ENCODE measurements at regions not wholly inside any gene's neighbourhood (a gene's known extent, or its start where the extent isn't known, plus 50 kb on each side); places are given as distances from the start of the nearest gene placed in this dataset.
"Not testable (repeated sequence)": the region's sequence is repeated elsewhere in the genome, so short reads cannot be mapped to it uniquely, and the experiment has no call there.

DNA sequence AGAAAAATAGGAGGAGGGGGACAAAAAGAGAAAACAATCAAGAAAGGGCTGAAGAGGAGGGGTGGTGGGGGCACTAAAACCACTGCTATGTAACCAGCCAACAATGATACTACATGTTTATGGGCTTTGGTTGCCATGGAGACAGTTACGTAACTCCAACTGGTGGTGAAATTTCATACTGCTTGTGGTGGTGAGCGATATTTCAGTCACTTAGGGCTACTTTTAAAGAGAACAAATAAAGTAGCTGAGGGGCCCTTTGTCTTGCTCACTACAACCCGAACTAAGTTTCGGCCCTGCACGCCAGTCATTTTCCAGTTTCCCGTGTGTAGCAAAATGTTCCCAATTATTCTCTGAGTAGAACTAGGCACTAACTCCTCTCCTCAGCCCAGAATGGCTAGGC lies 275.2 kb upstream of the EDA2R start:
- DNase-seq (ENCODE audit: low read depth in 2 of 2): no peak

DNA sequence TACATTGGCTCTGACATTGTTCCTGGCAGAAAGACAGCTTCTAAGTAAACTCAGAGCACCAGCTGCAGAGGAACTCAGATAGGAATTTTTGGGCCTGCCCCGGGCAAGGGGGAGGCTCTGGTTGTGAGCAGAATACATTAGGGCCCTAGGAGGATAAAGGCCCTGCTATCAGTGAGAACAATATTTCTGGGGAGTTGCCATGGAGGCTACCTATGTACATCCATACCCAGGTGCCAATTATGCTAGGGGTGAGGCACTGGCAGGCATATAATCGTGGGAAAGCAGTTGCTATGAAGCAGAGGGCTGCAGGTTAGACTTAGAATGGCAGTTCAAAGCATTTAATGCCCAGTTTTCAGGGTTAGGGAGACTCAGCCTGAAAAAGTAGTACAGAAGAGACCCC lies 273.5 kb upstream of the EDA2R start:
- no peak for DNase-seq (ENCODE audit: low read depth in 2 of 2)

DNA sequence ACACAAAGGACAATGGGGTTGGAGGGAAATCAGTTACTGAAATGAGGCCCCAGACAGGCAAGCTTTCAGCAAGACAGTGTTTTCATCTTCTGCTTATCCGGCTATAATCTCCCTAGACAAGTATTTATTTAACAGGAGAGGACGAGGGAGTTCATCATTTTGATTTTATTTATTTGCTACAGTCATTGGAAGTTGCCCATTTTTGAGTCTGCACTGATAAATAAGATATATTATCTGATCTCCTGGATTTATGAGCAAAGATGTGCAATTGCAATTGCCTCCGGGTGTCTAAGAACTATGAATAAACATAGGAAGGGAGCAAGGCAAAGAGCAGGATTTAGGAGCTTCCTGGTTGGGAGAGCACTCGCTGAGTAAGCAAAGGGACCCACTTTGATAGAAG lies 263.2 kb upstream of the EDA2R start:
- DNase-seq (ENCODE audit: low read depth in 2 of 2): no peak

DNA sequence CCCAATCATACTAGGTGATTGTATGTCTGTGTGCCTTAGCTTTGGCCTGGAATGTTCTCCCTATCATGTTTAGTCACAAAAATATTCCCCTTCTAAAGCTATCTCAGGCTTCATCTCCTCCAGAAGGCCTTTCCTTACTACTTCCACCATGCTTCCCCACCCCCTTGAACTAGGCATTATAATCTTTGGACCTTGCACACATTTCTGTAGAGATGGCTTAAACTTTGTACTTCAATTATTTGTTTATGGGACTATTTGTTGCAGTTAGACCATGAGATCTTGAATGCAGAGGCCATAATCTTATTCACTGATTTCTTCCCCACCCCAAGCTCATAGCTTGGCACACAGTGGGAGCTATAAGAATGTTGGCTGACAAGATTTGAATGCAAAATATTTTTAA lies 262.0 kb upstream of the EDA2R start:
- no peak for DNase-seq (ENCODE audit: low read depth in 2 of 2)

DNA sequence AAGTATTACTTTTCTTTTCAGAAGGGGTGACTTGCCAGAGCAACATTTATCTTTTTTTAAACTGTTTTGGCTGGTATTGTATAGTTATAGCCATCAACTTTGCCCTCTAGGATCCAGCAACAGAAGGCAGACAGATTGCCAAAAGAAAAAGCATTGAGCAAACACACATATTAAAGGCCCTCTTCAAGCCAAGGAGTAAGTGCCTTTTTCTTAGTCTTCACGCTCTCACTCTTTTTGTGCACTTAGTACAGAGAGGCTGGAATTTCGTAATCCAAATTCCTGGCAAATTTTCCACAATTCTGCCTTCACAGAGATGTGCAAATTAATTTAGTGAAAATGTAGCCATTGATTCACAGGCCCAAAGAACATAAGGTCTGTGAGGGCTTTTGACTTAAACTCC lies 253.1 kb upstream of the EDA2R start:
- no peak for DNase-seq (ENCODE audit: low read depth in 2 of 2)

DNA sequence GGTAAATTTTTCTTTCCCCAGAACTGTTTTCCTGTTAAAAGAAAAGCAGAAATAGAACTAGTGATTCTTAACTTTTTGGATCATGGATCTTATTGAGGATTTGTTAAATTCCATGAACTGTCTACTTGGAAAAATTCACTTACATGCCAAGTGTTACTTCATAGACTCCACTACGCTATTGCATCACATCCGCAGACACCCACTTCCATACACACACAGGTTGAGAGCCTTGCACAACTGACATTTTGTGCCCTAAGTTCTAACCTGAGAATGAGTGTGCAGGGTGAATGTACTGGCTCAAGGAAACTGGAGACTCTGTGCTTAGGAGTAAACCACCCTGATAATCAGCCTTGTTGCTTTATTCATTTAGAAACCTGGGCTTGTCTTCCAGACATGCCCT lies 250.5 kb upstream of the EDA2R start:
- DNase-seq (ENCODE audit: low read depth in 2 of 2): no peak

DNA sequence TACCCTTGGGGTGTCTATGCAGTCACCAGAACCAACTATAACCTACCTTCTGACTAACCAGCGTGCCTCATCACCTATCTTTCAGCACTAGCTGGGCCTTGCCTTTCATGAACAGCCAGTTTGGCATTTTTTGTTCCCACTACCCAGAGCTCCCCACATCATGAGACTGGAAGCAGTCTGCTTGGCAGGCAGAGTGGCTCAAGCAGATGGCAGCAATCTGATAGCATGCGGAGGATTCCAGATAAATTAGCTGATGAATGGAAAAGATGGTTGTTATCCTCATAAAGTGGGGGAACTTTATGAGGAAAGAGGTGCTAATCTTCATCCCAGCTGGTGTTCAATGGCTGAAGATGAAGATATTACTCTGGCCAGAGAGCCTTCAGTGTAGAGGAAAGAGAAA lies 243.2 kb upstream of the EDA2R start:
- DNase-seq (ENCODE audit: low read depth in 2 of 2): no peak

DNA sequence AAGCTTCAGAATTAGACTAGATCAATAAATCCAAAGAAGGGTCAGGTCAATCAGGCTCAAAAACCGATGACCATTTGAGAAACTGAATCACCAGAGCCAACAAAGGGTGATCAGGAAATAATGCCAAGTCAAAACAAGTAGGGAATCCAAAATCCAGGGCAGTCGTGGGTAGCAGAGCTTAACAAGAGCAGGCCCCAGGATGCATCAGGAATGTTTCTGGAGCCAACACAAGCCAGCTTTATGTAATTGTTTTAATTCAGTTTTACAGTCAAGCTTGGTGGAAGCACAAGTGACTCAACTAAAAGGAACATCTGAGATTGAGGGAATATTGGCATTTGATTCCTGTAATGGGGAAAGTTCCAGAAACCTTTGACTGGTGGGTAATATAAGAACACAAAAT lies 237.9 kb upstream of the EDA2R start:
- no peak for DNase-seq (ENCODE audit: low read depth in 2 of 2)

DNA sequence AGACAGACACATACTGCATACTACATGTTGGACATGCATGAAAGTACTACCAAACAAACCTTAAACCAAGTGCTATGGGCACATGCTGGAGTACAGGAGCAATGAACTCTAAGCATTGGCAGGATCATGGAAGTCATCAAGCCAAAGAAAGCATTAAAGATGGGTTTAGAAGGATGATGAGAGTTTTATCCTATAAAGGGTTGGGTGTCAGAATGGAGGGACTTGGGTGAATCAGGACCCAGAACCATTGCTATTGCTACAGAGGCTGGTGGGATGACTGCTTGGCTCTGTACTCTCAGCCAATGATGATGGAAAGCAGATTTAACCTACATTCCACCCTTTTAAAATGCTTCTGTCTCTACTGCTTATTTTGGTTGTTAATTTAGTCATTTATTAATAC lies 233.9 kb upstream of the EDA2R start:
- DNase-seq (ENCODE audit: low read depth in 2 of 2): no peak

DNA sequence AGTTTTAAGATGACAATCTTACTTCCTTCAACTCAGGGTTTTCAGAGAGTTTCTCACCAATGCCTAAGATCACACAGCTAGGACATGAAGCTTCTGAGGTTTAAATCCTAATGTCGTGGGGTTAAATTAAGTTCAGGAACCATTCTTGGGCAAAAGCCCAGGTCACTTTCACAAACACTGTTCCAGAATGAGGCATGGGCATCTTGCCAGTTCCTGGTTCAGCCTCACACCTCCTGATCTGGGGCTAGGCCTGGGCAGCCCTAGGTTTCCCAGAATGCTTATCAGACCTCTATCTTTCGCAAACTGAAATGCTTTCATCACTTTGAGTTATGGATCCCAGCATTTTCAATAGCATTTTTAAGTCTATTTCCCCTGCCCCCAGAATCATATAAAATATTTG lies 224.8 kb upstream of the EDA2R start:
- no peak for DNase-seq (ENCODE audit: low read depth in 2 of 2)

DNA sequence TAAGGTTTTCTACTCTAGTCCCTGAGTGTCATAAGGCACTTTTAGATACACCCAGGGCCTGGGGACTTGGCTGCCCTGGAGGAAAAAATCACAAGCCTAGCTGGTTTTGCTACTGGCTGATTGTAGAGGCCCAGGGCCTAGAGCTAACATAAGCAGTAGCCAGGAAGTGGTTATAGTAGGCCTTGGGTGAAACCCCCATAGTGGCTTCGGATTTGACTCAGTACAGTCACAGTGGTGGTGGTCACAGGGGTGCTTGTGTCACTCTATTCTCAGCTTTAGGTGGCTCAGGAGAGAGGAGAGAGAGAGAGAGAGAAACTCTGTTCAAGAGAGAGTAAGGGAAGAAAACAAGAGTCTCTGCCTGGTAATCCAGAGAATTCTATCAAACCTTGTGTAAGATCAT lies 194.5 kb upstream of the EDA2R start:
- no peak for DNase-seq (ENCODE audit: low read depth in 2 of 2)

DNA sequence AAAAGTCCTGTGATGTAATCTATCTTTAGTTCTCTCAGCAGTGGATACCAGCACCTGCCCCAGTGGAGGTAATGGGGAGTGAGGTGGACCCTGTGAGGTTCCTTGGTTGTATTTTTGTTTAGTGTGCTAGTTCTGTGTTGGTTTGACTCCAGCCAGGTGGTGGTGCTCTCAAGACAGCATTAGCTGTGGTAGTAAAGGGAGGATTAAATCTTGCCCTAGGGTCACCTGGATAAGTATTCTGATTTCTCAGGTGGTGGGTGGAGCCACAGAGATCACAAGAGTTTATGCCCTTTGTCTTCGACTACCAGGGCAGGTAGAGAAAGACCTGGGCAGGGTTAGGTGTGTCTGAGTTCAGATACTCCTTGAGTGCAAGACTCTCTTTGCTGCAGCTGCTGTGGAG lies 176.3 kb upstream of the EDA2R start:
- DNase-seq (ENCODE audit: low read depth in 2 of 2): no peak

DNA sequence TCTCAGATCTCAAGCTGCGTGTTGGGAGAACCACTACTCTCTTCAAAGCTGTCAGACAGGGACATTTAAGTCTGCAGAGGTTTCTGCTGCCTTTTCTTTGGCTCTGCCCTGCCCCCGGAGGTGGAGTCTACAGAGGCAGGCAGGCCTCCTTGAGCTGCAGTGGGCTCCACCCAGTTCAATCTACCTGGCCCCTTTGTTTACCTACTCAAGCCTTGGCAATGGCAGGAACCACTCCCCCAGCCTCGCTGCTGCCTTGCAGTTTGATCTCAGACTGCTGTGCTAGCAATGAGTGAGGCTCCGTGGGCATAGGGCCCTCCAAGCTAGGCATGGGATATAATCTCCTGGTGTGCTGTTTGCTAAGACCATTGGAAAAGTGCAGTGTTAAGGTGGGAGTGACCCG lies 155.6 kb upstream of the EDA2R start:
- DNase-seq (ENCODE audit: low read depth in 2 of 2): not testable (repeated sequence)

DNA sequence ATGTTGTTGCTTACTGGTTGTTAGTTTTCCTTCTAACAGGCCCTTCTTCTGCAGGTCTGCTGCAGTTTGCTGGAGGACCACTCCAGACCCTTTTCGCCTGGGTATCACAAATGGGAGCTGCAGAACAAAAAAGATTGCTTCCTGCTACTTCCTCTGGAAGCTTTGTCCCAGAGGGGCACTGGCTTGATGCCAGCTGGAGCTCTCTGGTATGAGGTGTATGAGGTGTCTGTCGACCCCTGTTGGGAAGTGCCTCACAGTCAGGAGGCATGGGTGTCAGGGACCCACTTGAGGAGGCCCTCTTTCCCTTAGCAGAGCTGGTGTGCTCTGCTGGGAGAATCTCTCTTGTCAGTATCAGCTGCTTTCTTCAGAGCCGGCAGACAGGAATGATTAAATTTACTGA lies 127.4 kb upstream of the EDA2R start:
- no peak for DNase-seq (ENCODE audit: low read depth in 2 of 2)

DNA sequence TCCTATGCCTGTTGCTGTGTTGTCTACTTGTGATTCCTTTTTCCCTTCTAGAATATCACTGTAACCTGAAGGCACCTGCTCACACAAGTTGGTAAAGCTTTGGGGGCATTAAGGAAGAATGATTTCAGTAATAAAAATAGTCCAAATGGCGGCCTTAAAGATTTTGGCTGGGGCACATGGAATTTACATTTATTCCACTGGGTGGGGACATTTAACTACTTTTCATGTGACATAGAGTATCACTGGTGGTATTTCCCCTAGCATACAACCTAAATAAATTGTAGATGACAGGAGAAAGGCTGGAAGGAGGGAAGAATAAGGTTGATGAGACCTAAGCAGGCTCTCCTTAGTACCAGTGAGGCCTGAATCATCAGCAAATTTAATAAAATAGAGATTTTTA lies 121.8 kb upstream of the EDA2R start:
- no peak for DNase-seq (ENCODE audit: low read depth in 2 of 2)

DNA sequence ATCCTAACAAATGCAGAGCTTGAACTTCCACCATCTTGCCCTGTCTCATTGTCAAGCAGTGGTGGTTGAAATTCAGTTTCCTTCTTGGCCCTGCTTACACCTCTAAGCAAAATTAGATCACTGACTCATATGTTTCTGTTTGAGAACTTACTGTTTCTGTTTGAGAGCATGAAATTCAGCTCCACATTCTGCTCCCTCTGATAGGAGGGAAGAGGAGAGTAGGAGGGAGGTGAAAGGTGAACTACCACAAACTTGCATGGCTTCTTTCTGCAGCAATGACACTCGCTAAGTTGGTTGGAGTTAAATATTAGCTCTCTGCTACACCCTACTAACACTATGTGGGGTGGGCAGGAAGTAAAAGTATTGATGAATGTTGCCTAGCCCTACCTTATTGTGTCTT lies 117.8 kb upstream of the EDA2R start:
- no peak for DNase-seq (ENCODE audit: low read depth in 2 of 2)

DNA sequence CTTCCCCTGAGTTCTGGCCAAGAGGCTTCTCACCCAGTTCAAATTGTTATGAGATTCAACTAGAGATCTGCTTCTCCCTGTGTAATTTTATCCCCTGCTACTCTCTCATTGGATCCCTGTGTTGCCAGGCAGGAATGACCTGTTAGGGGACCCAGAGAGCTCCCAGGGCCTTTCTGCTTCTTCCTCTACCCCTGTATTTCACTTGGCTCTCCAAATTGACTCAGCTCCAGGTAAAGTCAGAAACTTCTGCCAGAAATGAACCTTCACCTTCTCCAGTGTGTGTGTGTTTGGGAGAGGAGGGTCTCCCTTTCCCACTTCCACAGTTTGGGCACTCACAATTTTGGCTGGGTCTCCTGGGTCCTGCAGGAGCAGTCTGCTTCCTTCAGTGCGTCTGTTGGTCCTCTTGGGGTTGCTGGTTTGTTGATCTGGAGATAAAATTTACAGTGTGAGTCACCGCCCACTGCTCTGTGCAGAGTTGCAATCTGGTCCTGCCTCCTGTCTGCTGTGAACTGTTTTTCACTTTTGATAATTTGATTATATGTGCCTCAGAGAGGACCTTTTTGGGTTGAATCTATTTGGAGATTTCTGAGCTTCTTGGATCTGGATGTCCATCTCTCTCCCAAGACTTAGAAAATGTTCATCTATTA lies 112.4 kb upstream of the EDA2R start:
- no peak for DNase-seq (ENCODE audit: low read depth in 2 of 2)

DNA sequence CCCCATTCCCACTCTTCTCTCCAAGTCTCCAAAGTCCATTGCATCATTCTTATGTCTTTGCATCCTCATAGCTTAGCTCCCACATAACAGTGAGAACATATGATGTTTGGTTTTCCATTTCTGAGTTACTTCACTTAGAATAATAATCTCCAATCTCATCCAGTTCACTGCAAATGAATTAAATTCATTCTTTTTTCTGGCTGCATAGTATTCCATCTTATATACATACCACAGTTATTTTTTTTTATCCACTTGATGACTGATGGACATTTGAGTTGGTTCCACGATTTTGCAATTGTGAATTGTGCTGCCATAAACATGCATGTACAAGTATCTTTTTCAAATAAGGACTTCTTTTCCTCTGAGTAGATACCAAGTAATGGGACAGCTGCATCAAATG lies 105.6 kb upstream of the EDA2R start:
- not testable (repeated sequence) for DNase-seq (ENCODE audit: low read depth in 2 of 2)

DNA sequence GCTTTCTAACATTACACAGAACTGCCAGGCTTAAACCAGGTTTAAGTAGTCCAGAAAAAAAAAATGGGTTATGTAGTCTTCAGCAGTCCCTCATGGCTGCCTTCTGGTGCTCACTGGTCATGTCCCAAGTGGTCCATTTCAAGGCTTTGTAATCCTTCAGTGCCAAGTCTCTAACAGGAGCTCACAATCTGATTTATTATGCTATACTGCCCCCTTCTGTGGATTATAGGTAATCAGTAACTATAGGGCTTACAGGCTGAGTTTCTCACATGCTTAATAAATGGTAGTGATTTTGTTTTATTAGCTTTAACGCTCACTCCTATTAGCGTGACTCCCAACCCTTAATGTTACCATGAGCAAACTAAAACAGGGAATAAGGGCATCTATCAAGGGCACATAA lies 92.5 kb upstream of the EDA2R start:
- no peak for DNase-seq (ENCODE audit: low read depth in 2 of 2)

DNA sequence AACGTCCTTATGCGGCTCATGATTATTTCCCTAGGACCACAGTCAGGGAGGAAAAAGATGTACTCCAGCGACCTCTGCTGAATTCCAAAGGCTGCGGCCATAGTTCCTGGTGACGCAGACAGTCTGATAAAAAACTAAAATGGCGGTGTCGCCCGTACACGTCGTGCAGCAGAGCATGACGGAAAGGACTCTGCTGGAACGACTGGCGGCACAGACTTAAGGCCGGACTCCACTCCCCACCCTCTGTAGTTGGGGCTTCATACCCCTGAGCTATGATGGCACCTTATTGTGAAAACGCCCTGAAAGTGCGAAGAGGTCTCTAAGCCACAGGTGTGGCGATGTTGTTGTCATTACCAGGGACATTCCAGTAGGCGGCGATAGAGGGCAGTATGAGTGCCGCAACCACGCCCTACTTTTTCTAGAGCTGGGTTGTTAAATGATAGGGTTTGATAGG lies 90.0 kb upstream of the EDA2R start:
- DNase-seq (ENCODE audit: low read depth in 2 of 2): peak in 1 of 2 experiments; percentile 40

DNA sequence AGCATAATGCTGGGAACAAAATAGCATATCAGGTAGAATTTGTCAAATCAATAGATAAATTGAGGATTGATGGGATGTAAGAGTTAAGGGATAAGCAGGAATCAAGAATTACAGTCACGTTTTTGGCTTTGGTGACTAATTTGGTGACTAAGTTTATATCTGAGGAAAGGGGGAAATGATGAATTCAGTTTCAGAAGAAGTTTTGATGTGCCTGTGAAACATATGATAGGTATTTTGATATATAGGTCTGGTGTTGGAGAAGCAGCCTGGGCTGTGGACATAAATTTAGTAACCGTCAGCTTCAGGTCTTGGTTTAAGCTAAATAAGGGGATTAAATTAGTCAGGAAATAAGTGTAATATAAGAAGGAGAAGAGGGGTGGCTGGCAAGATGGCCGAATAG lies 79.0 kb upstream of the EDA2R start:
- DNase-seq (ENCODE audit: low read depth in 2 of 2): no peak

DNA sequence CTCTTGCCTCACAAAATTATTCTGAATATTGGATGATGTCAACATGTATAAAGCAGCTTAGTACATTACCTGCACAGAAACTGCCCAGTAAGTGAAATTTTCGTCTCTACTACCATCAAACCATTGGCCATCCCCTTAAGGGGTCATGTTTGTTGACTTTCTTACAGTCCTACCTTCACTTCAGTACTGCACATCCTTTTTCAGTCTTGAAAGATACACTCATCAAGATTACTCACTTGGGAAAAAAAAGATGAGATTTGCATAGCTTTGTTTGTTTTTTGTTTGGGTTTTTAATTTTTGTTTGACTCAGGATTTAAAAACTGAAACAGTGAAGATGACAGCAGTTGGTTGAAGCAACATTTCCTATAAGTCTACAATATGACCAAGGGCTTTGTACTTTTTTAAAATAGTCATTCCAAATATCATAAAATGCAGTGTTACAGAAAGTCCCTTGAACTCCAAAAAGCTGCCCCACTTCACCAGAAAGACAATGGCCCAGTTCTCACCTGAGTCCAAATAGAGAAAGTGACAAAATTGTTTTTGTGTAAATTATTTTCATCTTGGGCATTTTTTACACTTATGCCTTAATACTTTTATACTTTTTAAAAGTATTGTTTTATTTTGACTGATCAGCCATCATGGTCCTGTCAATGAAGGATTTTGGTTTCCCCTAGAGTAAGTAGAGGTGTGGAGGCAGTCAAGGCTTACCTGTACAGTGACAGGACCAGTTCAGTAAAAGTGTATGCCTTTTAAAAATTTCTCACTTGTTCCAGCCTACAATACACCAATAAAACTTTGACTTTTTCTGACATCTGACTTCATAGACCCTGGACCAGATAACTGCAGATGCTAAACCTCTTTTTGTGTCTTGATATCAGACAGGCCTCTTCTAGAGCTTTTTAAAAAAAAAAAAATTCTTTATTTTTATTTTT lies 59.7 kb upstream of the EDA2R start:
- DNase-seq (ENCODE audit: low read depth in 2 of 2): no peak

DNA sequence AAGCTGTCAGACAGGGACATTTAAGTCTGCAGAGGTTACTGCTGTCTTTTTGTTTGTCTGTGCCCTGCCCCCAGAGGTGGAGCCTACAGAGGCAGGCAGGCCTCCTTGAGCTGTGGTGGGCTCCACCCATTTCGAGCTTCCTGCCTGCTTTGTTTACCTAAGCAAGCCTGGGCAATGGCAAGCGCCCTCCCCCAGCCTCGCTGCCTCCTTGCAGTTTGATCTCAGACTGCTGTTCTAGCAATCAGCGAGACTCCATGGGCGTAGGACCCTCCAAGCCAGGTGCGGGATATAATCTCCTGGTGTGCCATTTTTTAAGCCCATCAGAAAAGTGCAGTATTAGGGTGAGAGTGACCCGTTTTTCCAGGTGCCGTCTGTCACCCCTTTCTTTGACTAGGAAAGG lies 53.6 kb upstream of the EDA2R start:
- DNase-seq (ENCODE audit: low read depth in 2 of 2): not testable (repeated sequence)
